ENCODE measurements at regions not wholly inside any gene's neighbourhood (a gene's known extent, or its start where the extent isn't known, plus 50 kb on each side); places are given as distances from the start of the nearest gene placed in this dataset.
"Not testable (repeated sequence)": the region's sequence is repeated elsewhere in the genome, so short reads cannot be mapped to it uniquely, and the experiment has no call there.

- no peak for DNase-seq
- no peak for TF ChIP-seq CTCF (IDR thresholded peaks at IDR 0.05; ENCODE audit: partially characterized antibody, unreplicated experiment)
- Mint-ChIP-seq H3K27me3 (ENCODE audit: unreplicated experiment) (peaks cover 3% of the 10 kb centered on the region), H3K4me1 (ENCODE audit: low read depth, unreplicated experiment) (peaks cover 12% of the 10 kb centered on the region), H3K36me3 (ENCODE audit: unreplicated experiment) (no peaks in the 10 kb centered on the region), H3K9me3 (ENCODE audit: unreplicated experiment) (peaks cover 2% of the 10 kb centered on the region), H3K4me3 (ENCODE audit: unreplicated experiment) (no peak overlapping the region), H3K27ac (ENCODE audit: unreplicated experiment) (no peak overlapping the region)
Measured at GRCh38 chr17:27949304-27949703, 56.1 kb upstream of the LYRM9 start.

GRCh38 chr17:27950225-27950624 lies 57.1 kb upstream of the LYRM9 start:
- H3K36me3 Mint-ChIP-seq (ENCODE audit: unreplicated experiment); H3K27me3 Mint-ChIP-seq (ENCODE audit: unreplicated experiment); H3K27ac Mint-ChIP-seq (ENCODE audit: unreplicated experiment); H3K9me3 Mint-ChIP-seq (ENCODE audit: unreplicated experiment); DNase-seq; H3K4me3 Mint-ChIP-seq (ENCODE audit: unreplicated experiment): not testable (repeated sequence)
- H3K4me1 Mint-ChIP-seq (ENCODE audit: low read depth, unreplicated experiment), result peaks cover 12% of the 10 kb centered on the region

GRCh38 chr17:27950995-27951394 lies 57.8 kb upstream of the LYRM9 start:
- H3K27ac Mint-ChIP-seq (ENCODE audit: unreplicated experiment), result no peak overlapping the region
- no peak for TF ChIP-seq CTCF (IDR thresholded peaks at IDR 0.05; ENCODE audit: partially characterized antibody, unreplicated experiment)
- H3K27me3 Mint-ChIP-seq (ENCODE audit: unreplicated experiment), result peaks cover 4% of the 10 kb centered on the region
- peaks cover 2% of the 10 kb centered on the region for H3K9me3 Mint-ChIP-seq (ENCODE audit: unreplicated experiment)
- H3K4me1 Mint-ChIP-seq (ENCODE audit: low read depth, unreplicated experiment), result peaks cover 12% of the 10 kb centered on the region
- H3K36me3 Mint-ChIP-seq (ENCODE audit: unreplicated experiment), result no peaks in the 10 kb centered on the region
- DNase-seq, result no peak
- H3K4me3 Mint-ChIP-seq (ENCODE audit: unreplicated experiment), result no peak overlapping the region

GRCh38 chr17:27951872-27952271 lies 58.7 kb upstream of the LYRM9 start:
- Mint-ChIP-seq H3K4me3 (ENCODE audit: unreplicated experiment) (peak overlapping the region; percentile 52), H3K36me3 (ENCODE audit: unreplicated experiment) (no peaks in the 10 kb centered on the region), H3K27ac (ENCODE audit: unreplicated experiment) (peak overlapping the region; percentile 52), H3K27me3 (ENCODE audit: unreplicated experiment) (peaks cover 4% of the 10 kb centered on the region), H3K9me3 (ENCODE audit: unreplicated experiment) (peaks cover 2% of the 10 kb centered on the region), H3K4me1 (ENCODE audit: low read depth, unreplicated experiment) (peaks cover 12% of the 10 kb centered on the region)
- no peak for DNase-seq
- TF ChIP-seq CTCF (IDR thresholded peaks at IDR 0.05; ENCODE audit: partially characterized antibody, unreplicated experiment), result no peak

GRCh38 chr17:27952366-27952765 lies 59.2 kb upstream of the LYRM9 start:
- peaks cover 2% of the 10 kb centered on the region for H3K9me3 Mint-ChIP-seq (ENCODE audit: unreplicated experiment)
- peak overlapping the region; percentile 13 for H3K4me3 Mint-ChIP-seq (ENCODE audit: unreplicated experiment)
- DNase-seq, result no peak
- peaks cover 4% of the 10 kb centered on the region for H3K27me3 Mint-ChIP-seq (ENCODE audit: unreplicated experiment)
- TF ChIP-seq CTCF (IDR thresholded peaks at IDR 0.05; ENCODE audit: partially characterized antibody, unreplicated experiment), result no peak
- H3K4me1 Mint-ChIP-seq (ENCODE audit: low read depth, unreplicated experiment), result peaks cover 12% of the 10 kb centered on the region
- H3K27ac Mint-ChIP-seq (ENCODE audit: unreplicated experiment), result no peak overlapping the region
- H3K36me3 Mint-ChIP-seq (ENCODE audit: unreplicated experiment), result no peaks in the 10 kb centered on the region

Data from glutamatergic neuron (in vitro differentiated cells).